DMS153 treated with DMSO at 0.1 percent for 48 hours (cell line): ENCODE measurements at regions not wholly inside any gene's neighbourhood (a gene's known extent, or its start where the extent isn't known, plus 50 kb on each side); places are given as distances from the start of the nearest gene placed in this dataset.
"Not testable (repeated sequence)": the region's sequence is repeated elsewhere in the genome, so short reads cannot be mapped to it uniquely, and the experiment has no call there.

Experiments used
- DNase-seq: peaks from one replicate; lab custom pipeline; 2025; ENCODE audit not compliant: unreplicated experiment; lab: John Stamatoyannopoulos, UW

DNA sequence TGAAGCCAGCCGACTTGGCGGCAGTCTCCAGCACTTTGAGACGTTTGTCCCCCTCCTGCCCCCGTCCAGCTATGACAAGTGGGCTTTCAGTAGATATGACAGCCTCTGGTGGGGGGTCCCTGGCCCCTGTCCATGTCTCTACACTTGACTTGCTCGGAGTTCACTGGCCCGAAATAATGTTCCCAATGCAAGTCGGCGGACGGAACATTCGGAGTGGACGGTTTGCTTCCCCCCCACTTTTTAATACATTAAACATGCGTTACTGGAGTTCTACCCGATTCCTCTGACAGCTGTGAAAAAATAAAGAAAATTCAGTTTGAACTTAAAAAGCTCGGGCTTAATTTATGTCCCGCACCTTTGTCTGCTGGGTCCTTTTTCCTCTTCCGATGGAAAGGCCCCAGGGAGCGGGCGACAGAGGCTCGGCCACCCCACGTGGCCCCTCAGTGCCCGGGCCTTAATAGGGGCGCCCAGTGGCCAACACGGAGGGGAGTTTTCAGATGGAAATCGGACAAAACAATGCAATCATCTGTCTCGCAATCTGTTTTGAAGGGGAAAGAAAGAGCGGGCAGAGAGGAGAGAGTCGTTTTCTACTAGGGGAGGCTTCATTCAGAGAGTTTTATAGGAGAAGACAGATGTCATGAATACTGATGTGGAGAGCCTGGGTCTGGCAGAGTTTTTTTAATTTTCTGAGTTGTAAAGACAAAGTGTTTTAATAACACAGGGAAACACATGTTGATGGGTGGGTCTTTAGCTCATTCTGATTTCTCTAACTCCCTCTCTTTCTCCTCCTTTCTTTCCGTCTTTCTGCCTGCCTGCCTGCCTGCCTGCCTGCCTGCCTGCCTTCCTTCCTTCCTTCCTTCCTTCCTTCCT lies 50.2 kb downstream of the SMIM38 start:
- DNase-seq = no peak

DNA sequence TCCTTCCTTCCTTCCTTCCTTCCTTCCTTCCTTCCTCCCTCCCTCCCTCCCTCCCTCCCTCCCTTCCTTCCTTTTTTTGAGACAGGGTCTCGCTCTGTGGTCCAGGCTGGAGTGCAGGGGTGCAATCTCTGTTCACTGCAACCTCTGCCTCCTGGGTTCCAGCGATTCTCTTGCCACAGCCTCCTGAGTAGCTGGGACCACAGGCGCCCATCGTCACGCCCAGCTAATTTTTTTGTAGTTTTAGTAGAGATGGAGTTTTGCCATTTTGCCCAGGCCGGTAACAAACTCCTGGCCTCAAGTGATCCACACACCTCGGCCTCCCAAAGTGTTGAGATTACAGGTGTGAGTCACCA lies 50.9 kb downstream of the SMIM38 start:
- DNase-seq = not testable (repeated sequence)

DNA sequence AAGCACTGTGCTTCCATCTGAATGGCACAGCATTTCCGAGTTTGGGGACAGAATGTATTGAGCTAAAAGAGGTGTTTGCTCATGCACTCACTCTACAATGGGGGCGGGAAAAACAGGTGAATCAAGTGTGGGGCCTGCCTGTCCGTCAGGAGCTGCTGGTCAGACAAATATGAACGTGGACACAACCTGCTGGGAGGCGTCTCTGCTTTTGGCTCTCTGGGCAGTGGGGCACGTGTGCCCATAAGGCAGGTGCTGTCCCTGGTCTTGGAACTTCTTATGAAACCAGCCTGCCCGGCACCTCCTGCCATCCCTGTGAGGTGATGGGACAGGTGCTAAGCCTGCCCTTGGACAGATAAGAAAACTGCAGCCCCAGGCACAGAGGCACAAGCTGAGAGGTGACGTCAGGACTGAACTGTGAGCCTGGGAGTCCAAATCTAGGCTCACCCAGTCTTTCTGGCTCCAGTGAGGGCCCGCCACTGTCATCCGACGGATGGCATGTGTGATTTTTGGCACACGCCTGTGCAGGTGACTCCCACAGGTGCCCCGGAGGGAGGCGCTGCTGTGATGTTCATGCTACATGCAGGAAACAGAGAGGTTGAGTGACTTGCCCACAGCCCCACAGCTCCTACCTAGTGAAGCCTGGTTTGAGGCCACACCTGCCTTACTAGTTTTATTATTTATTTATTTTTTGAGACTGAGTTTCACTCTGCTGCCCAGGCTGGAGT lies 51.6 kb downstream of the SMIM38 start:
- no peak for DNase-seq

DNA sequence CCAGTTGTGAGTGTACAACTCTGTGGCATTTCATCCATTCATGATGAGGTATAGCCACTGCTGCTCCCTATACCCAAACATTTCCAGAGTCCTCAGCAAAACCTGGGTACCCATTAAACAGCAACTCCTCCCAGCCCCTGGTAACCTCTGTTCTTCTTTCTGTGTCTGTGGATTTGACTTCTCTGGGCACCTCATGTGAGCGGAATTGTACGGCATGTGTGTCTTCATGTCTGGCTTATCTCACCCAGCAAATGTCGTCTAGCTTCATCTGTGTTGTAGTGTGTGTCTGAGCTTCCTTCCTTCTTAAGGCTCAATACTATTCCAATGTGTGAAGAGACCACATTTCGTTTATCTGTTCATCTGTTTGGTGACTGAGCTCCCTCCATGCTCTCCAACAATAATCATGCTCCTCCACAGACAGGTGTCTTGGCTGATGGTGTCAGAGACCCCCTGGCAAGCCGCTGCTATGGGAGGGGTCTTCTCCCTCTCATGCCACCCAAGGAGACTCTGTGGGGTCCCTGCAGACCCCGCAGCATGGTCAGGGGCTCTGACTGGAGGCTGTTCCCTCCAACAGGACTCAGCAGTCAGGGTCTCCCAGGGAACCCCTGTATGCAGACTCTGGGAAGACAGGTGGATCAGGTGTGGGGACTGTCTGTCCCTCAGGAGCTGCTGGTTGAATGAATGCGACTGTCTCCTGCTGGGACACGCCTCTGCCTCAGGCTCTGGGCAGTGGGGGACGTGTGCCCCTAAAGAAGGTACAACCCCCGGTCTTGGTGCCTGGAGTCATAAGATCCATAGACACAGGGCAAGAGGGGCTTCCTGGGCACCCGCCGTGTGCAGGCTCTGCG lies 52.7 kb downstream of the SMIM38 start:
- DNase-seq = no peak

DNA sequence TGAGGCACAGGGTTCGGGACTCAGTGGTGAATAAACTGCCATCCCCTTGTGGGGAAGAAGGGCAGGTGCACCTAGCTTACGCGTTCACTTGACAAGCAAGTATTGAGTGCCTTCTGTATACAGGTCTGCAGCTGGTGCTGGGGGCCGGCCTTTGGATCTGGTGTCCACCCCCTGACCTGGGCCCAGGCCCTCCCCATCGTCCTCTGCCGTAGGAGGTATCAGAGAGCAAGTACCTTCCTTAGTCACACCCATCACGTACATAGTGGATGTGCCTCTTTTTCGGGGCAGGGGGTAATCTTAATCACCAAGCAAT lies 53.3 kb downstream of the SMIM38 start:
- no peak for DNase-seq

DNA sequence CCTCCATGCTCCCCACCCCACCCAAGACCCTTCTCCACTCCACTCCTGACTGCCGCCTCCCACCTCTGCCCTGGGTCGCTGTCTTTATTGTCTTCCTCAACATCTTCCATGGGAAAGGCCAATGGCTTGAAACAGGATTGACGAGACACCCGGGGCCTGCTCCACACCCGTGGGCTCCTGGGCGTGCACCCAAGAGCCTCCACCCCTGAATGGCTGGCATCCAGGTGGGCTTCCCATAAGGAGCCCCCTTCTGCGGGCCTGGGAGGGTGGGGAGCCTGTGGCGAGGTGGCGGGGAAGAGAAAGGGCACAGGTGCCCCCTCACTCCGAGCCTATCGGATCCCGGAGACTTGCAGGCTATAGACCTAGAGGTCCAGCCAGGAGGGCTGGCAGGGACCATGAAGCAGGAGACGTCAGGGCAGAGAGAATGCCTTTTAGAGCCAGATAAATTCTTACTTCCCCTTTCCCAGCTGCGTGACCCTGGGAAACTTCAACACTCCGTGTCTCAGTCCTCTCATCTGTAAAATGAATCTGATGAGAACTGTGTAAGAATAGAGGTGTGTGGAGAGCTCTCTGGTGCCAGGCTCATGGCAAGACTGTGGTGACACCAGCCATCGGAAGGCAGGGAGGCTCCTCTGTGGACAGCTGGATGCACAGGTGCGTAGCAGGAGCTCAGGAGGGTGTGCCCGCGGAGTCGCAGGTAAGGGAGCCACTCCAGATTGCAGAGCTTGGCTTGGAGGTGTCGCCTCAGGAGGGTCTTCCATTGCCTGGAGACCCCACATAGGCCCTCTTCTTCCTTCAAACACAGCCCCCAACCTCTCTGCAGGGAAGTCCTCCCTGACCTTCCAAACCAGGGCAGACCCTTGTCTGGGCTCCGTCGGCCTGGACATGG lies 53.9 kb downstream of the SMIM38 start:
- no peak for DNase-seq

DNA sequence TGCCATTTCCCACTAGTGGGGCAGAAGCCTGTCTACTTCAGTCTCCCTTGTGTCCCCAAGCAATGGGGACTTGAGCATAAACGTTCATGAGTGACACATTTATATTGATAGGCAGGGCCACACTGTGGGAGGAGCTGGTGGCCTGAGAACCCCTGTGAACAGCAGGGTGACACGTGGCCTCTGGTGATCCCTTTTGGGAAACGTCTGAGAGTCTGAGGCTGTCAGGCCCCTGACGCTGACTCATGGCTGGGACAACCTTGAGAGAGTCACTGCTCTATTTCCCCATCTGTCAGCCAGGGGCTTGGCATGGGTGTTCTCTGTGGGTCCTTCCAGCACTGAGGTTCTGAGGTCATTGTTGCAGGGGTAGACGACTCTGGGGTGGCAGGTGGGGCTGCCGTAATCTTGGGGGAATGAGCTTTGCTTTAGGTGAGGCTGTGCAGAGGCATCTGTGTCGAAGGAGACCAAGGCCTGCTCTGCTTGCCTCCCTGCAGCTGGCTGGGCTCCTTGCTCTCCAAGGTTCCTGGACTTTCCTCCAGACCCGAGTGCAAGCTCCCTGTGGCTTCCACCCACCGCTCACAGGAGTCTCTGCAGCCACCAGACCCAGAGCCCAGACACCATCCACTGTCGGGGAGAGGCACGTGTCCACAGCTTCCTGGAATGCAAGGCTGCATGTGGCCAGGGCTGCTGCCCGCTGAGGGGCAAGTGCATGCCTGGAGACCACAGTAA lies 54.7 kb downstream of the SMIM38 start:
- DNase-seq = no peak

DNA sequence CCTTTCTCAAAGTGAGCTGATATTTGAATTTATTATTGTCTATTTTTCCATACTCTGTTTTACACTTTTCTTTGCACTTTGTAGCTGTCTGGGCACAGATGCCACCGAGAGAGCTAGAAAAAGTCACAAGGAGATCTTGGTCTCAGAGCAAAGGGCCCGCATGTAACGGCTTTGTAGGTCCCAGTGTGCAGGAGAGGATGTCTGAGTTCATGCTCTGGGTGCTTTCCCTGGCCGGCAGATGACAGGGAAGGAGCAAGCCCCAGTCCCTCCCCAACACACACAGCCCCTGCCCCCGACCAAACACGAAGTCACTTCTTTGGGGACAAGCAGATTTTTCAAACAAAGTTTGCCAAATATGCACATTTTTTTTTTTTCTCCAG lies 55.8 kb downstream of the SMIM38 start:
- DNase-seq = no peak

DNA sequence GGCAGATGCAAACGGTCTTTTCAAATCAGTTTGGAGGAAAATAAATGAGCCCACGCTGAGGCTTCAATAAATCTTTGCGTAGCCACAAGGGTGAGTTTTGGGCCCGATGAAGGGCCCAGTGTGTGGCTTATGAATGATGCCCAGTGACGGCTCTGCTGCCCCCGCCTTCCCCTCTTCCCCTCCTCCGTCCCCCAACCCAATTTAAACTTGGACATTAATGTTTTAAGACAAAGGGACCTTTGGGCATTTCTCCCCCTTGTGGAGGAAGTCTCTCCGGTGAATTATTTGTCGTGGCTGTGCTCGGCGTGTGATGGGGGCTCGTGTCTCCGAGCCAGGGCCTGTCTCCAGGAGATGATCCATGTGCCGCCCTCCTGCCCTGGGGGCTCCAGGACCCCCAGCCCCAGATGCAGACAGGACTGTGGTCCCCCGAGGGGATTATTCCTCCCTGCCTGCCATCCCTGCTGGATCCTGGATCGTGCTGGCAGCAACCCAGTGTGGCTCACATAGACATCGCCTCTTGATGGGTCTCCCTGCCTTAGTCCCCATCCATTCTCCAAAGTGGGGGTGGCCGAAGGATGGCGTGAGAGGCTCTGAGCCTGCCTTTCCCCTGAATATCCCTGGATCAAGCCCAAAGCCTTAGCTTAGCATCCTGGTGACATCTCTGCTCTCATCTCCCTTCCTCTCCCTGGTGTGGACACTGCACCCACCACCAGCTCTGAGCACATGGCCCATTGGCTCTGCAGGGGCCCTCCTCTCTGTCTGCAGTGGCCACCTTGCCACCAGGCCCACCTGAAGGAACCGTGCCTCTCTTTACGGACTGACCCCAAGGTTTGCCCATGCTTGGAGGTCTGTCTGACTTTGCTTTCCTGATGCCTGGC lies 56.4 kb downstream of the SMIM38 start:
- DNase-seq = no peak

DNA sequence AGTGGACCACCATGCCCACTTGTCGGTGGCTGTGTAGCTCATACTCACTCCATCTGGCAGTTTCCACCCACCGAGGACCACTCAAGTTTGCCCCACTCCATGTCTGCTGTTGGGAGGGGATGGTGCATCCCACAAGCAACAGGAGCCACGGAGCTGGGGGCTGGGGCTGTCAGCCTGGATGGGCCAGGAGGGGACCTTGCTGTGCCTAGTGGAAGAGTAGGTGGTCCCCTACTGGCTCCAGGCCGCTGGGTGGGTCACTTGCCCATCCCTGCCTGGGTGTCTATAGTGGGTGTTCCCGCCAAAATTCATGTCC lies 57.0 kb downstream of the SMIM38 start:
- DNase-seq = no peak

DNA sequence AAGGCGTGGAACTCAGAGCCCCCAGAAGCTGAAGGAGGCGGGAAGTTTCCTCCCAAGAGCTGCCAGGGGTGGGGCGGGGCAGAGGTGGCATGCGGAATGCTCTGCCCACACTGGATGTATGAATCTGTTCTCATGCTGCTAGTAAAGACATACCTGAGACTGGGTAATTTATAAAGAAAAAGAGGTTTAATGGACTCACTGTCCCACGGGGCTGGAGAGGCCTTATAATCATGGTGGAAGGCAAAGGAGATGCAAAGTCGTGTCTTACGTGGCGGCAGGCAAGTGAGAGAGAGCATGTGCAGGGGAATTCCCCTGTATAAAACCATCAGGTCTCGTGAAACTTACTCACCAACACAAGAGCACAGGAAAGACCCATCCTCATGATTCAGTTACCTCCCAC lies 57.6 kb downstream of the SMIM38 start:
- no peak for DNase-seq

DNA sequence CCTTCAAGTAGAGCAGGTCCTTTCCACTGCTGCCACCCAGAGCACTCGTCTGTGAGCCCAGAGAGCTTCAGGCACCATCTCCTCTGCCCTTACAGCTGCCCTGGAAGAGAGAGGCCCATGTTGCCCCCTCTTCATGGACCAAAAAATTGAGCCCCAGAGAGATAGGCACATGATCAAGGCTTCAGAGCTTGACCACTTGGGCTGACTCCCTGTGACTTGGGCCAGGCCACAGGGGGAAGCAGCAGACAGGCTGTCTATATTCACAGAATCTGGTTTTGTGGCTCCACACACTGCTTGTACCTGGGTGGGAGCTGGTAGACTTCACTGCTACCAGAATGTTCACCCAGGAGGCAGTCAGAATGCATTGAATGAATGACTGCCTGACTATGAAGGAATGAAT lies 58.2 kb downstream of the SMIM38 start:
- DNase-seq = no peak

DNA sequence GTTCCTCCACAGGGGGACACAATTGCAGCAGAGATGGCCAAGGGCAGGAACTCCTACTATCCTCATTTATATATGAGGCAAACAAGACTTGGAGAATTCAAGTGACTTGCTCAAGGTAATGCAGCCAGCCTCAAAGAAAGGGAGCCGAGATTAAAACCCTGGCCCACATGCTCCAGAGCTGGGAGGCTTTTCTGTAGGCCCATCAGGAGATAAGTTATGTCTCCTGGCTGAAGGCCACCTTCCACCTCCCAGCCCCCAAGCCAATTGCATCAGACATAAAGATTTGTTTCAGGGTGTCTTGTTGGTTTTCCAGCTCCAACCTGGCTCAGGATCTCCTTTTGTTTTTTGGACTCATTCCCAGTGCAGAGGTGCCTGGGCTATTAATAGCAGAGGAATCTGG lies 59.5 kb downstream of the SMIM38 start:
- no peak for DNase-seq

DNA sequence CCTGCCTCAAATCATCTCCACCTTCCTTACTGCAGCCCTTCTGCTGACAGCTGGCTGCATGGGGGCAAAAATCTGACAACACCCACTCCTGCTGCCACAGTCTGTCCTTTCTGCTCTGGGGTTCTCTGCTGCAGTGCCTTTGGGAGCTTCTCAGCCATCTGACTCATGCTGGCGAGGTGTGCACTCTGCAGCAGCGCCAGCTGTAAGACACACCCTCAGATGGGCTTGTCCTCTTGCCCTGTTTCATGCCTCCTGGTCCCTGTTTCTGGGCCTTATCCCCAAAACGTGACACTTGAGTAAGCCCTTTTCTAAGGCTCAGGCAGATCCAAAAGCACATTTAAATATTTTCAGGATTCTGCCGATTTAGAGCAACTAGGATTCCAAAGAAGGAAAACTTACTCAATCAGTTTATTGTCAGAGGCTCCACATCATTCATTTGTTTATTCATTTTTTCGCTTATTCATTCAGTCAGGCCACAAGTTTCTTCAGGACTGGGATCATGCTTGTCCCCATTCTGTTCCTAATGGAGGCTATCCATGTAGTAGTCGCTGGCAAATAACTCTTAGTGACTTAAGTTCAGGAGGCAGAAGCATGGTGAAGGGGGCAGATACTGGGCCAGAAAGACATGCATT lies 60.2 kb downstream of the SMIM38 start:
- no peak for DNase-seq

DNA sequence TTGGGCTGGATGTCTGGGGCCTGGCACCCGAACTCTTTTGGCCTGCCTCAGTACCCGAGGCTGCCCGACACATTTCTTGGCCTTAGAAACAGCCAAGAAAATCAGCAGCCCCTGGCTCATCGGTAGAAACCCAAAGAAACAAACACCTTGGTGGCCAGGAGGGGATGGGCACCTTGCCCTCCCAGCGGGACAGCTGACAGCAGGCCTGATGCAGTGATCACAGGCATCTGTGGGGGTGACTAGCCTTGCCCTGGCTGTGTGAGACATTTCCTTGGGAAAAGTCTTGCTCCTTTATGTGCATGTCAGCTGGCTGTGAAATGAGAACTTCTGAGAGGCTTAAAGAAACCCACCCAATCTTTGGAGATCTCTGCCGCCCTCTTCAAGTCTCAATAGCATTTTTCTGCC lies 60.9 kb downstream of the SMIM38 start:
- no peak for DNase-seq

DNA sequence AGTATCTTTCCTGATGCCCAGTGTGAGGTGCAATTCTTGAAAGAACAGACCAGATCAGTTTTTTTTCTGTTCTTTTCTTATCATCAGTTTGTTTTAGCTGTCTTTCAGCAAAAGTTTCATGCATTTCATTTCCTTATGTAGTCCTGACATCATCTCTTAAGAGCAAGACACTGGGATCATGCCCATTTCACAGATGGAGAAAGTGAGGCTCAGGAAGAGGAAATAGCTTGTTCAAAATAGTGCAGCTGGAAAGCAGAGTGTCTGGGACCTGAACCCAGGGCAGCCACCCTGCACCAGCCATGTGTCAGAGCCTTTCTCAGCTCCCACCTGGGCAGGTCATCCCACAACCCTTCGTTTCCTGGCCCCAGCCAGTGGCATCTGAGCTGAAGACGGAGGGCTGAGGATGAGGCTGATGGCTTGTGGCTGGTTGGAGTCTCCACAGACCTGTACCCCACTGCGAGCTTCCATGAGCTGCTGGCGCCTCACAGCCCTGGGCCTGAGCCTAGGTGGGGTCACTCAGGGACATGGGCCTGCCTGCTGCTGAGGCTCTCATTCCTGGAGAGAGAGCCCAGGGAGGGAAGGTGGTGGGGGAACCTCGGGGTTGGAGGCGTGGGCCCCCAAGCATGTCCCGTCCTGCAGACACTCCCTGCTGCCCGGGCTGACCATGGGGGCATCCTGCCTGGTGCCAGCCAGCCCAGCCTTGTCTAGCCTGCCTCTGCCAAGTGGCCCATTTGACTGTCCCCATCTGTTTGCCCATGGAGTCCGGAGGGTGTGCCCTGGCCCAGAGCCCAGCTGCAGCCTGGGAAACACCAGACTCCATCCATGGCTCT lies 61.8 kb downstream of the SMIM38 start:
- DNase-seq = peak; percentile 29

DNA sequence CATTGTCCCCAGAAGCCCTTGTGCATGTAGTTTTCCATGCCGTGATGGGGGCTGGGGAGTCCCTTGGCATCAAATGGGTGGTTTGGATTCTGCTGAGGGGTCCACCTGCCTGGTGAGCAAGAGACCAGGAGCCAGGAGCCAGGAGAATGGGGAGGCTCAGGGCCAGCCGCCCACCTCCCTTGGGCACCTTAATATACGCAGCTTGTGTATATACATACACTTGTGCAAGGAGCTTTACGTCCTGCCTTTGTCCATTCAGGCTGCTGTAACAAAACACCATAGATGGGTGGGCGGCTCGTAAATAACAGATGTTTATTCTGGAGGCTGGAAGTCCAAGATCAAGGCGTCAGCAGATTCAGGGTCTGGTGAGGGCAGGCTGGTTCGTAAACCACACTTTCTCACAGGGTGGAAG lies 62.5 kb downstream of the SMIM38 start:
- no peak for DNase-seq
